SH-SY5Y (cell line): ENCODE measurements at regions not wholly inside any gene's neighbourhood (a gene's known extent, or its start where the extent isn't known, plus 50 kb on each side); places are given as distances from the start of the nearest gene placed in this dataset.

Experiments
- GATA2 ChIP-seq: IDR thresholded peaks from 2 replicates; pipeline ENCODE4 v1.6.1; 2011; ENCODE audit warnings: mild to moderate bottlenecking, low read depth, low read length
- GATA3 ChIP-seq: IDR thresholded peaks from 2 replicates; pipeline ENCODE4 v1.6.1; 2011; ENCODE audit warnings: low read depth, mild to moderate bottlenecking, low read length, moderate library complexity

GRCh38 chr21:28828981-28829380 is 163.7 kb downstream of the LTN1 start:
- no peak for TF ChIP-seq GATA2
- TF ChIP-seq GATA3, result no peak
